ENCODE measurements at regions not wholly inside any gene's neighbourhood (a gene's known extent, or its start where the extent isn't known, plus 50 kb on each side); places are given as distances from the start of the nearest gene placed in this dataset.

DNA sequence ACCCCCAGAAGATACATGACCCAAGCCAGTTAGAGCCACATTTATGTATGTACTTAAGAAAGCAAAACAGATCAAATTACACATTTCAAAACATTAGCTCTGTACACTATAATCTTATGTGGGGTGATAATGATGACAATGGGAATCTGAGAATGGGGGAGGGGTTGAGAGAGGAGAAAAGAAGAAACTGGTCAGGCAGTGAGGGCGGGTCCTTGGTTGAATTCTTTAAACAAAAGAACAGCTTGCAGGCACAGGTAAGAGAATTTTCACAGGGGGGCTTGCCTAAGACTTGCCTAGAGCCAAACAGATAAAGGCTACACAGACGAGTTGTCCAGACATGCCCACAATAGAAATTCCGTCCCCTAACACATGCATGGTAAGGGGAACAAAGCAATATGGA lies 76.8 kb upstream of the PTER start:
- intact Hi-C loops (cut with DNase I), result no loop called here
- Histone ChIP-seq H3K4me3 (no peak overlapping the region), H3K36me3 (replicated peaks in 1 of 2) (no peaks in the 10 kb centered on the region), H3K4me1 (replicated peaks in 1 of 2) (no peaks in the 10 kb centered on the region), H3K27ac (no peak overlapping the region), H3K9me3 (replicated peaks in 1 of 3) (no peaks in the 10 kb centered on the region), H3K27me3 (no peaks in the 10 kb centered on the region)
- TF ChIP-seq, protein P1, sequence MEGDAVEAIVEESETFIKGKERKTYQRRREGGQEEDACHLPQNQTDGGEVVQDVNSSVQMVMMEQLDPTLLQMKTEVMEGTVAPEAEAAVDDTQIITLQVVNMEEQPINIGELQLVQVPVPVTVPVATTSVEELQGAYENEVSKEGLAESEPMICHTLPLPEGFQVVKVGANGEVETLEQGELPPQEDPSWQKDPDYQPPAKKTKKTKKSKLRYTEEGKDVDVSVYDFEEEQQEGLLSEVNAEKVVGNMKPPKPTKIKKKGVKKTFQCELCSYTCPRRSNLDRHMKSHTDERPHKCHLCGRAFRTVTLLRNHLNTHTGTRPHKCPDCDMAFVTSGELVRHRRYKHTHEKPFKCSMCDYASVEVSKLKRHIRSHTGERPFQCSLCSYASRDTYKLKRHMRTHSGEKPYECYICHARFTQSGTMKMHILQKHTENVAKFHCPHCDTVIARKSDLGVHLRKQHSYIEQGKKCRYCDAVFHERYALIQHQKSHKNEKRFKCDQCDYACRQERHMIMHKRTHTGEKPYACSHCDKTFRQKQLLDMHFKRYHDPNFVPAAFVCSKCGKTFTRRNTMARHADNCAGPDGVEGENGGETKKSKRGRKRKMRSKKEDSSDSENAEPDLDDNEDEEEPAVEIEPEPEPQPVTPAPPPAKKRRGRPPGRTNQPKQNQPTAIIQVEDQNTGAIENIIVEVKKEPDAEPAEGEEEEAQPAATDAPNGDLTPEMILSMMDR (IDR thresholded peaks at IDR 0.05), result no peak
- no peak for TF ChIP-seq POLR2A (IDR thresholded peaks at IDR 0.05)
- no peak for DNase-seq
- WGBS, 4 donors, result 72 to 89% (median 73%) methylated on average over 3 of the region's 3 CpGs

DNA sequence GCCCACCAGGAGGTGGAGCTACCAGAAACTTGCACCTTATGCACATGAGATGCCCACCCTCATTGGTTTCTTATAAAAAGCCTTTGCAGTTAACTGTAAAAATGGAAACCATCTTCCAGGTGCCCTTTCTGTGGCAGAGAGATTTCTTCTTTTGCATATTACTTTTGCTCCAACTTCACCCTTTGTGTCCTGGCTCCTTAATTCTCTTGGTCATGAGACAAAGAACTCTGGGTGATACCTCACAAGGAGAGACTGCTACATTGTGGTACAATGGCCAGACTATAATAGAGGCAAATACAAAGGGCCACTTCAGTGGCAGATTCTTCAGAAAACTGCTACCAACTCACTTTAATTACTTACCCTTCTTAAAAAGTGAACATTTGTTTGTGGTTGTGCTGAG lies 76.4 kb upstream of the PTER start:
- Histone ChIP-seq H3K4me1 (replicated peaks in 1 of 2) (no peaks in the 10 kb centered on the region), H3K27me3 (no peaks in the 10 kb centered on the region), H3K9me3 (replicated peaks in 1 of 3) (no peaks in the 10 kb centered on the region), H3K27ac (no peak overlapping the region), H3K4me3 (no peak overlapping the region), H3K36me3 (replicated peaks in 1 of 2) (no peaks in the 10 kb centered on the region)
- no peak for DNase-seq
- TF ChIP-seq, protein P1 (IDR thresholded peaks at IDR 0.05), result no peak
- TF ChIP-seq POLR2A (IDR thresholded peaks at IDR 0.05), result no peak
- intact Hi-C loops (cut with DNase I), result no loop called here

DNA sequence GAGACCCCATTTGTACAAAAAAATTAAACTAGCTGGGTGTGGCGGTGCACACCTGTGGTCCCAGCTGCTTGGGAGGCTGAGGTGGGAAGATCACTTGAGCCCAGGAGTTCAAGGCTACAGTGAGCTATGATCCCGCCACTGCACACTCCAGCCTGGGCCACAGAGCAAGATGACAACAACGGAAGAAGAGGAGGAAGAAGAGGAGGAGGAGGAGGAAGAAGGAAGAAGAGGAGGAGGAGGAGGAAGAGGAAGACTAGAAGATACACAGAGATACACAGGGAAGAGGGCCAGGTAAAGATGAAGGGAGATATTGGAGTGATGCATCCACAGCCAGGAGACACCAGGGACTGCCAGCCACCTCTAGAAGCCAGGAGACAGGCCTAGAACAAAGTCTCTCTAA lies 75.7 kb upstream of the PTER start:
- 76 to 95% (median 88%) methylated on average over 3 of the region's 3 CpGs for WGBS, 4 donors
- Histone ChIP-seq H3K27me3 (no peaks in the 10 kb centered on the region), H3K4me3 (no peak overlapping the region), H3K9me3 (replicated peaks in 1 of 3) (no peaks in the 10 kb centered on the region), H3K4me1 (replicated peaks in 1 of 2) (no peaks in the 10 kb centered on the region), H3K27ac (no peak overlapping the region), H3K36me3 (replicated peaks in 1 of 2) (no peaks in the 10 kb centered on the region)
- intact Hi-C loops (cut with DNase I), result no loop called here
- TF ChIP-seq, protein P1 (IDR thresholded peaks at IDR 0.05), result no peak
- no peak for TF ChIP-seq POLR2A (IDR thresholded peaks at IDR 0.05)
- DNase-seq, result no peak

DNA sequence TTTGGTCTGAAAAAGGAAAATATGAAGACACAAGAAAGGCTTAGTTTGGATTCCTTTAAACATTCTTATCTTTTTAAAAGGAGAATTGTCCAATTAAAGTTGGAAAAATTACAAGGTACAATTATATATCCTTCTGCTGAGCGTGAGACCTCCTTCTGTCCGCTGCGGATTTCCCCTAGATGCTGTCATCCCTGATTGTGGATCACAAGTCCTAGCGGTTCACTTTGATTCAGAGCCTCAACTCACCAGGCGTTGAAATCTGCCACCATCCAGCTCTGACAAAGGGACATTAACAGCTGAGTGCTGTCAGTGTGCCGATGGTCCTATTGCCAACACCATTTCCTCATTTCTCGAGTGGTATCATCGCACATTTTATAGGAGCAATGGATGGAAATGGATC lies 73.1 kb upstream of the PTER start:
- TF ChIP-seq POLR2A (IDR thresholded peaks at IDR 0.05), result no peak
- TF ChIP-seq, protein P1 (IDR thresholded peaks at IDR 0.05), result no peak
- DNase-seq, result no peak
- no peak overlapping the region for H3K4me3 ChIP-seq
- no peaks in the 10 kb centered on the region for H3K36me3 ChIP-seq (replicated peaks in 1 of 2)
- H3K9me3 ChIP-seq (replicated peaks in 1 of 3), result no peaks in the 10 kb centered on the region
- no peak overlapping the region for H3K27ac ChIP-seq
- intact Hi-C loops (cut with DNase I), result no loop called here
- H3K27me3 ChIP-seq, result no peaks in the 10 kb centered on the region
- 82 to 90% (median 86%) methylated on average over 8 of the region's 8 CpGs for WGBS, 4 donors
- H3K4me1 ChIP-seq (replicated peaks in 1 of 2), result no peaks in the 10 kb centered on the region
